LNCAP (cell line): ENCODE measurements at regions not wholly inside any gene's neighbourhood (a gene's known extent, or its start where the extent isn't known, plus 50 kb on each side); places are given as distances from the start of the nearest gene placed in this dataset.

ENCODE experiments used
- CTCF ChIP-seq: fragments of 450-650 bp; IDR thresholded peaks from 2 replicates; pipeline ENCODE4 v1.5.1; 2017; ENCODE audit warnings: mild to moderate bottlenecking

DNA sequence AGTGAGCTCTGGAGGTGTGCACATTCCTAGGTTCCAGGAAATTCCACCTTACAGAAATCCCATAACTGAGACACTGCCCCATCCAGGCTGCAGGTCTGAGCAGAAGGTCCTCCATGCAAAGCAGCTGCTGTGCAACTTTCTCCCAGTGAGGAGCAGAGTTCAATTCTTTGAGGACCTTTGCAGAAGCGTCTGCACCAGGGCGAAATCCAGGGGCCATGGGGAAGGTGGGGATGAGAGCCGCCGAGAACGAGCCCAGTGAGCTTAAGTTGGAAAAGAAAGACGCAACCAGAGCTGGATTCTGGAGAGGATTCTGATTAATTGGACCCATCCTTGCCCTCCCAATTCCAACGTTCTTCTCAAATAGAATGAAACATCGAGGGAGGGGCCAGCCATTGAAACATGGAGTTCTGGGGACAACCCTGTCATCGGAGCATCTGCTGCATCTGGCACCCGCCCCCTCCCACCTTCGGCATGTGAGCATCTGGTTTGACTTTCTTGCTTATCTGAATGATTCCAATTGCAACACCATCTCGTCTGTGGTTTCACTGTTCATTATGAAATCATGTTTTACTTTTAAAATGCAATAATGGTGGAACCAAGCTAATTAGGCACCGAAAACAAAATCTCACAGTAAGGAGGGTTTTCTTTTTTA, 190.6 kb upstream of the FOXF1 start:
- TF ChIP-seq CTCF = no peak

DNA sequence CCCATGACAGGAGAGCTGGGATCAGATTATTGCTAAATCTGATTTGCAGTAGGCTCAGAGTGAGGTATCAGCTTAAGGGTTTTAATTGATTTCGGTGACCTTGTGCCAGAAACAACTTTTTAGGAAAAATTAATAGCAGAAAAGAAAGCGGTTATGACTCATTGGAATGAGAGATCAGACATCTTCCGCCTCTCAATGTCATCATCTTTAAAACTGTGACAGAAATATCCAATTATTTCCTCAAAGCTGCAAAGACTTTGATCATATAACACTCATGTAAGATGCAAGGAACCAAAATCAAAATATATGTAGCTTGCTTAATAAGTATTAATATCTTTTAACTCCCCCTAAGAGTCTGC, 190.1 kb upstream of the FOXF1 start:
- TF ChIP-seq CTCF = no peak

- TF ChIP-seq CTCF = no peak
Observed at GRCh38 chr16:86321491-86321890, 188.8 kb upstream of the FOXF1 start.

DNA sequence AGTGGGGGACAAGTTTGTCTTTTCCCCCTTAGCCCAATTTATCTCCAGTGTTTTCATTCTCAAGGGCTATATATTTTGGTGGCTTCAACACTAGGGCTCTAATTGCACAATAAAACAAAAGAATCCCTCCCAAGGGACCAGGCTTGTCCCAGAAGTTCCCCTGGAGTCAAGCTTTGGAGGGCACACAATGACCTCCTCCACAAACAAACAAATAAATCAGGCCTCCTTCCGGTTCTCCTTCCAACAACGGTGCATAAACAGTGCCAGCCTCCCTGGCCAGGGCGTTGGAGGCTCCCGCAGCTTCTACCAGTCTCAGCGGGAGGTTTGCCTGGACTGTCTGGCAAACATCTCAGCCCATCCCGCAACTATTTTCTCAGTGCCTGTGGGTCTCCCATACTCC, 188.0 kb upstream of the FOXF1 start:
- TF ChIP-seq CTCF = no peak

- TF ChIP-seq CTCF = no peak
Observed at GRCh38 chr16:86322806-86323205, 187.5 kb upstream of the FOXF1 start.

- TF ChIP-seq CTCF = no peak
Observed at GRCh38 chr16:86324320-86324719, 186.0 kb upstream of the FOXF1 start.

- no peak for TF ChIP-seq CTCF
Observed at GRCh38 chr16:86325360-86325759, 185.0 kb upstream of the FOXF1 start.

GRCh38 chr16:86325895-86326294, 184.4 kb upstream of the FOXF1 start:
- TF ChIP-seq CTCF = no peak
